Testis (tissue), 2 donors: ENCODE measurements at regions not wholly inside any gene's neighbourhood (a gene's known extent, or its start where the extent isn't known, plus 50 kb on each side); places are given as distances from the start of the nearest gene placed in this dataset.

Experiments used
- DNase-seq: peaks from one replicate; pipeline ENCODE4 v3.0.0-alpha.2; 2019
- H3K27ac ChIP-seq, 2 donors: fragments of 200-600 bp; sonication (generic); one replicate each; pipeline ENCODE4 v1.5.1; 2019
- H3K27me3 ChIP-seq: fragments of 200-600 bp; sonication (generic); one replicate; pipeline ENCODE4 v1.5.1; 2019
- H3K36me3 ChIP-seq: fragments of 200-600 bp; sonication (generic); one replicate; pipeline ENCODE4 v1.5.1; 2017; ENCODE audit warnings: low read depth; ENCODE audit errors: missing control alignments
- H3K4me1 ChIP-seq: fragments of 200-600 bp; sonication (generic); one replicate; pipeline ENCODE4 v1.5.1; 2019
- H3K4me3 ChIP-seq, 2 donors: fragments of 200-600 bp; sonication (generic); one replicate each; pipeline ENCODE4 v1.5.1; 2017 to 2019
- H3K9me3 ChIP-seq: fragments of 200-600 bp; sonication (generic); one replicate; pipeline ENCODE4 v1.5.1; 2017
- POLR2A ChIP-seq: fragments of 450-650 bp; IDR thresholded peaks from one replicate; pipeline ENCODE4 v1.6.1; 2017; ENCODE audit warnings: antibody characterized with exemption, mild to moderate bottlenecking, moderate library complexity
- WGBS, 2 donors: methylation state at CpG; one replicate each; pipeline ENCODE4 v1.1.5; 2018; 5-methylcytosine and 5-hydroxymethylcytosine counted together
- intact Hi-C: fragments of 100-400 bp; cut with DNase I; formaldehyde crosslinking; loops from one replicate; pipeline ENCODE4 v1.15.1; 2023; ENCODE audit warnings: low total_unique reads
- TF ChIP-seq, protein P1 (sequence below), 3 experiments: fragments of 450-650 bp in 2 of 3; fragments of 200-600 bp in 1 of 3; sonication (generic) in 1 of 3; IDR thresholded peaks; one replicate each; pipeline ENCODE4 v1.5.1; 2016 to 2019; ENCODE audit warnings: antibody characterized with exemption in 3 of 3, mild to moderate bottlenecking in 2 of 3, moderate library complexity in 1 of 3

DNA sequence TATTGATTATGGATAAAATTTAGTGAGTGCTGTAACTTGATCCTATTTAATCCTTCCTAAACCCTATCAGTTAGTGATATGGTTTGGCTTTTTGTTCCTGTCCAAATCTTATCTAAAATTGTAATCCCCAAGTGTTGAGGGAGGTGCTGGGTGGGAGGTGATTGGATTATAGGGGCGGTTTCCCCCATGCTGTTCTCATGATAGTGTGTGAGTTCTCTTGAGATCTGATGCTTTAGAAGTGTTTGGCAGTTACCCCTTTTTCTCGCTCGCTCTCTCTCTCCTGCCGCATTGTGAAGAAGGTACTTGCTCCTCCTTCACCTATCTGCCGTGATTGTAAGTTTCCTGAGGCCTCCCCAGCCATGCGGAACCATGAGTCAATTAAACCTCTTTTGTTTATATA is 134.0 kb upstream of the SUCLG2 start:
- Histone ChIP-seq H3K27me3 (no peaks in the 10 kb centered on the region), H3K27ac (no peak overlapping the region), H3K36me3 (no peaks in the 10 kb centered on the region), H3K4me3 (no peak overlapping the region), H3K4me1 (no peaks in the 10 kb centered on the region), H3K9me3 (no peaks in the 10 kb centered on the region)
- no peak for TF ChIP-seq POLR2A
- TF ChIP-seq, protein P1, sequence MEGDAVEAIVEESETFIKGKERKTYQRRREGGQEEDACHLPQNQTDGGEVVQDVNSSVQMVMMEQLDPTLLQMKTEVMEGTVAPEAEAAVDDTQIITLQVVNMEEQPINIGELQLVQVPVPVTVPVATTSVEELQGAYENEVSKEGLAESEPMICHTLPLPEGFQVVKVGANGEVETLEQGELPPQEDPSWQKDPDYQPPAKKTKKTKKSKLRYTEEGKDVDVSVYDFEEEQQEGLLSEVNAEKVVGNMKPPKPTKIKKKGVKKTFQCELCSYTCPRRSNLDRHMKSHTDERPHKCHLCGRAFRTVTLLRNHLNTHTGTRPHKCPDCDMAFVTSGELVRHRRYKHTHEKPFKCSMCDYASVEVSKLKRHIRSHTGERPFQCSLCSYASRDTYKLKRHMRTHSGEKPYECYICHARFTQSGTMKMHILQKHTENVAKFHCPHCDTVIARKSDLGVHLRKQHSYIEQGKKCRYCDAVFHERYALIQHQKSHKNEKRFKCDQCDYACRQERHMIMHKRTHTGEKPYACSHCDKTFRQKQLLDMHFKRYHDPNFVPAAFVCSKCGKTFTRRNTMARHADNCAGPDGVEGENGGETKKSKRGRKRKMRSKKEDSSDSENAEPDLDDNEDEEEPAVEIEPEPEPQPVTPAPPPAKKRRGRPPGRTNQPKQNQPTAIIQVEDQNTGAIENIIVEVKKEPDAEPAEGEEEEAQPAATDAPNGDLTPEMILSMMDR (IDR thresholded peaks at IDR 0.05) = no peak
- 79 to 84% methylated on average over 6 of the region's 6 CpGs for WGBS, 2 donors
- DNase-seq = no peak
- intact Hi-C loops = no loop called here

DNA sequence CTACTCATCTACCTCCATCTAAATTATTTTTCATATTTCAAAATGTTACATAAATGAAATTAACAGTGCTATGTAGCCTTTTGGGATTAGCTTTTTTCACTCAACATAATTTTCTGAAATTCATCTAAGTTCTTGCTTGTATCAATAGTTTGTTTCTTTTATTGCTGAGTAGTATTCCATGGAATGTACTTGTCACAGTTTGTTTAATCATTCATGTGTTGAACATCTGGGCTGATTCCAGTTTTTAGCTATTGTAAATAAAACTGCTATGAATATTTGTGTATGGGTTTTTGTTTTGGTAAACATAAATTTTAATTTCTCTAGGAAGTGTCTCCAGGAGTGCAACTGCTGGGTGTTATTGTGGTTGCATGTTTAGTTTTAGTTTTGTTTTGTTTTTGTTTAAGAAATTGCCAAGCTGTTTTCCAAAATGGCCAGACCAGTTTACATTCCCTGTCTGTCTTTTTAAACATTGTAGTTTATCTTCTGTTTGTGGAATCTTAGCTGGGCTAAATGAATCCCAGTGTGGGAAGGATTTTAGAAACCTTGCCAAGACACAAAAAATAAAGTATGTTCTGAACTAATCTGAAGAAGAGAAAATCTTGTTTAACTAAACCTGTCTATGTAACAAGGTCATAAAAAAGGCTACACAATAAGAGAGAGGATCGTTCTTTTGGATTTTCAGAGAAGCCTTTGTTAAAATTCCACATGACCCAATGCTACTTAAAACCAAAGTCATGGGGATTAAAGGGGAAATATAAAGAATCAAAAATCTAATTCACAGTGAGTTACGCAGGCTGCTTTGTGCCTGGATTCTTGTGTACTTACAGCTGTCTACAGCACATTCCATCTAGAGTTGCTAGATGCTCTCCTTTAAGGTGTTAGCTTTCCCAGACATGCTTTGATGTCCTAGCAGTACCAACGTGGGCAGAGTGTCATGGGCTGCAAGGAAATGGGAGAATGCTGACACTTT is 129.2 kb upstream of the SUCLG2 start:
- WGBS, 2 donors = 51 to 54% methylated on average over 3 of the region's 3 CpGs
- no peak for TF ChIP-seq POLR2A
- TF ChIP-seq, protein P1 (IDR thresholded peaks at IDR 0.05) = no peak
- intact Hi-C loops = no loop called here

DNA sequence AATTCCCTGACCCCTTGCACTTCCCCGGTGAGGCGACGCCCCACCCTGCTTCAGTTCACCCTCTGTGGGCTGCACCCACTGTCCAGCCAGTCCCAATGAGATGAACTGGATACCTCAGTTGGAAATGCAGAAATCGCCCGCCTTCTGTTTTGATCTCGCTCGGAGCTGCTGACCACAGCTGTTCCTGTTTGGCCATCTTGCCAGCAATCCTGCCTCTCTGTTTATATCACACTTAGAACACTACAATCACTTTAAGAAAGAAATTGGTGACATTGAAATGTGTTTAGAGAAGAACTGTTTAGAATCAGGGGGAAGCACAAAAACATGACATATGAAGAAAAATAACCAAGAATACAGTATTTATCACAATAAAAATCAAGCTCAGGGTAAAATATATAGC is 127.5 kb upstream of the SUCLG2 start:
- H3K4me3 ChIP-seq = no peak overlapping the region

More for the DNA sequence above, 129.2 kb upstream of the SUCLG2 start:
- Histone ChIP-seq H3K4me1 (no peaks in the 10 kb centered on the region), H3K27ac (no peak overlapping the region), H3K9me3 (no peaks in the 10 kb centered on the region), H3K4me3 (no peak overlapping the region), H3K36me3 (no peaks in the 10 kb centered on the region), H3K27me3 (no peaks in the 10 kb centered on the region)
- no peak for DNase-seq

DNA sequence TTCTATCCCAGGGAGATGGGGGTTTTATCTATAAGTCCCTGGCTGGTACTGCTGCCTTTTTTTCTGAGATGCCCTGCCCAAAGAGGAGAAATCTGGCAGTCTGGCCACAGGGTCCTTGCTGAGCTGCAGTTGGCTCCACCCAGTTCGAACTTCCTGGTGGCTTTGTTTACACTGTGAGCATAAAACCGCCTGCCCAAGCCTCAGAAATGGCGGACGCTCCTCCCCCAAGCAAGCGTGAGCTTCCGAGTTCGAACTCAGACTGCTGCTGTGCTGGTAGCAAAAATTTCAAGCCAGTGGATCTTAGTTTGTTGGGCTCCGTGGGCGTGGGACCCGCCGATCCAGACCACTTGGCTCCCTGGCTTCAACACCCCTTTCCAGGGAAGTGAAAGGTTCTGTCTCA is 126.8 kb upstream of the SUCLG2 start:
- Histone ChIP-seq H3K27ac (no peak overlapping the region), H3K36me3 (no peaks in the 10 kb centered on the region), H3K9me3 (no peaks in the 10 kb centered on the region), H3K27me3 (no peaks in the 10 kb centered on the region), H3K4me3 (no peak overlapping the region), H3K4me1 (no peaks in the 10 kb centered on the region)
- WGBS, 2 donors = 89 to 94% methylated on average over 11 of the region's 11 CpGs
- TF ChIP-seq, protein P1 (IDR thresholded peaks at IDR 0.05) = no peak
- TF ChIP-seq POLR2A = no peak
- intact Hi-C loops = no loop called here
- no peak for DNase-seq

More for the DNA sequence above, 127.5 kb upstream of the SUCLG2 start:
- intact Hi-C loops = no loop called here
- Histone ChIP-seq H3K27ac (no peak overlapping the region), H3K4me1 (no peaks in the 10 kb centered on the region), H3K27me3 (no peaks in the 10 kb centered on the region), H3K9me3 (no peaks in the 10 kb centered on the region), H3K36me3 (no peaks in the 10 kb centered on the region)
- WGBS, 2 donors = 90 to 94% methylated on average over 4 to 7 of the region's 7 CpGs
- no peak for DNase-seq
- no peak for TF ChIP-seq POLR2A
- TF ChIP-seq, protein P1 (IDR thresholded peaks at IDR 0.05) = no peak
